Sciatic nerve (tissue), 2 donors: ENCODE measurements at regions not wholly inside any gene's neighbourhood (a gene's known extent, or its start where the extent isn't known, plus 50 kb on each side); places are given as distances from the start of the nearest gene placed in this dataset.

Source experiments
- ATAC-seq: fragments of 200-7000 bp; cut with Tn5 transposase; one replicate; pipeline ENCODE4 v1.9.1; 2020; ENCODE audit warnings: mild to moderate bottlenecking, moderate library complexity
- DNase-seq: peaks from one replicate; pipeline ENCODE4 v3.0.0-alpha.2; 2020; ENCODE audit warnings: low spot score
- intact Hi-C: fragments of 100-400 bp; cut with DNase I; formaldehyde crosslinking; loops from one replicate; pipeline ENCODE4 v1.14.2; 2022
- donor health status: DM: no; HTN: no; CAD: no.
- donor health status: DM: no; HTN: no; CAD: no.

DNA sequence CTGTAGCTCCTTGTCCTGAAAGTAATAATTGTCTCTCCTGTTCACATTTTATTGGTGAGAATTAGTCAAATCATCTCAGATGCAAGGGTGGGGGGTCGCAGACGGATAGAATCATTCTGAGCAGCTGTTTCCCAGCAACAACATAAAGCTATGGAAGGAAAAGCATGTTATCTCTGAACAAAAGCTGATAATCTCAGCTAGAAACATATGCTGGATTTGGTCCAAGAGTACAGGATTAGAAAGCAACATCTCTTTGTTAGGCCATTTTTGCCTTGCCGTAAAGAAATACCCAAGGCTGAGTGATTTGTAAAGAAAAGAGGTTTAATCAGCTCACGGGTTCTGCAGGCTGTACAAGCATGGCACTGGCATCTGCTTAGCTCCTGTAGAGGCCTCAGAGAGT is 472.8 kb upstream of the BOD1L1 start:
- no peak for ATAC-seq
- DNase-seq: no peak
- intact Hi-C loops: no loop called here

DNA sequence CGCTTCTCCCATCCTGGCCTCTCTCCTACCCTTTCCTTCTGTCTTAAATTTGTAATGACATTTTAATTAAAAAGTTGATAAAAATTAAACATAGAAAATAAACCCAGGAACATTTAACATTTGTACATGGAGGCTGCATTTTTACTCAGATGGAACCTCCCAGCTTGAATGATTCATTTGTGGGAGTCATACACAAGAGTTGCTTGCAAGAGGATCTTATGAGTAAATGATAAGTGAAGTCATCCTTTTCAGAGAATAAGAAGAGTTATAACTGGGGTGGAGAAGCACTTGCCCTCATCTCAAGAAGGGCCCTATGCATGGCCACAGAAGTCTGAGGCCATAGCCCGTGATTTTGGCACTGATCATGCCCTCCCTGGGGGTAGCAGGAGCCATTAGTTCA is 482.9 kb upstream of the BOD1L1 start:
- DNase-seq (no peak), ATAC-seq (no peak)
- intact Hi-C loops: no loop called here

DNA sequence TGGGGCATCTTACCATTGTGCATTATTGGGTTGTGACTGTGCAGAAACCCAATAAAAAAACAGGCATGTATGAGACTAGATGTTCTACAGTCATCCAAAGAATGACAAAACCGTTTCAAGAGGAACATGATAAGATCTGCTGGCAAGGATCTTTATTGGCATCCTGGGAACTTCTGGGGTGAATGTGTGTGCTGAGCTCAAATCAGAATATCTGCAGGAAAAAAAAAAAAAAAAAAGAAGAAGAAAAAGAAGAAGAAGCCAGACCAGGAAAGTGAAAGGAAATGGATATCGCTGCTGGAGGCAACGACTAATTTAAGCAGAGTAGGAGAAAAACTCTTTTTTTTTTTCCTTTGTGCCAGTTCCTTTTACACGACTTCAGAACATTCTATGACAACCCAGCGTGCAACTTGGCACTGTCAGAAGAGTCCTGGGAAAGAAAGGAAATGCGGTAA is 484.2 kb upstream of the BOD1L1 start:
- DNase-seq: no peak
- ATAC-seq: no peak
- intact Hi-C loops: no loop called here

DNA sequence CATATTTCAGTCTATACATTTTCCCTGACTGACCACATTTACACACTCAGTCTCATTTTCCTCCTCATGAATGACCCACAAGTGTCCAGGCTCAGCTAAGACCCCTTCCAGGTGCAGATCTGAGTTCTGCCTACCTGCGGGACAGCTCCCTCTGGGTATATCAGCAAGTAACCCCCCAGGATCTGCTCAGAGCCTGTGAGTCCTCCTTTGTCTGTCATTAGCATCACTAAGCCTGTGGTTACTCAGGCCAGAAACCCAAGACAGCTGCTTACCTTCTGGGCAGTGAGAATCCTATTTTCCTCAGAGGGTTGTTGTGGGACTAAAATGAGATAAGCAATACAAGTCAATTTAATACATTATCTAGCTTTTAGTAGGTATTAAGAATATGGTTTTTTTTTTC is 487.6 kb upstream of the BOD1L1 start:
- intact Hi-C loops: no loop called here
- ATAC-seq (no peak), DNase-seq (no peak)

DNA sequence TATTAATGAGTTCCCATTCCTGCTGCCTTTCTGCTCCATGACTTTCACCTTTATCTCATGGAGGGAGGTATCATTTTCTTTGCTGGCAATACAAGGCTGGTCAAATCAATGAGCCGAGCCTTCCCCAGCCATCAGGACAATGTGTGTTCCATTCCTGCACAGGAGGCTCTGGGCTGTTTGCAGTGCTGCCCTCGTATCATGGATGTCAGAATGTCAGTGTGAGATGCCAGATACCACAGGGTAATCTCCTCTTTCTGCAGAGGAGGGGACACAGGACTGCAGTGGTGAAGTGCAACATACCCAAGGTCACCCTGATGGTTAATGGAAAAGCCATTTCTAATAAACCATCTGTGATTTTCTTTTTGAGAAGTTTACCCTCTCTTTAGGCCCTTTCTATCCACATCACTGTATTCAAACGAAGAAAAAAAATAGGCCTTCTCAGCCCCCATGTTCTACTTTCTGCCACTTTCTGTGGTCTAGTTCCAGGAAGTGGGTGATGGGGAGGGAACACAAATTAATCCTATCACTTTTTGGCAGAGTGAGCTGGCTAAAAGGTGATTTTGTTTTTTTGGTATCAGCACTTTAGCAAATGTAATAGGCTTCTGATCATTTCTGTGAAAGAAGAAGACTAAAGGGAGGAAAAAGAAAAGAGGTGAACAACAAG is 490.2 kb upstream of the BOD1L1 start:
- no peak for DNase-seq
- ATAC-seq: no peak
- intact Hi-C loops: no loop called here

DNA sequence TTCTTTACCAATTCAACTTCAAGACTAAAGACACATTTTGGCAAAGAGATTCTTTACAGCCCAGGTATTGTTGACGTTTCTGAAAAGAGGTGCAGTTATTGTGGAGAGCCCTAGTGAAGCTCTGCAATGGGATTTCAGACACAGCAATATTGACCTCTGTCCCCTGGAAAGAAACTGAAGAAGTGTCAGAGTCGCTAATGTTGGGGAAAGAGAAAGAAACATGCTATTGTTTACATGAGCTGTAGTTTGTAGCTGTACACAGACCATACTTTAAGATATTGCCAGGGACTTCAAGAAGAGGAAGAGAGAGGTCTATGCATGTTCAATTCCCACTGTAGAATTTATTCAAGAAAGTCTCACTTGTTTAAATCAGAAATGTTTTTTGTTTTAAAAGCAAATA is 497.3 kb upstream of the BOD1L1 start:
- intact Hi-C loops: no loop called here

DNA sequence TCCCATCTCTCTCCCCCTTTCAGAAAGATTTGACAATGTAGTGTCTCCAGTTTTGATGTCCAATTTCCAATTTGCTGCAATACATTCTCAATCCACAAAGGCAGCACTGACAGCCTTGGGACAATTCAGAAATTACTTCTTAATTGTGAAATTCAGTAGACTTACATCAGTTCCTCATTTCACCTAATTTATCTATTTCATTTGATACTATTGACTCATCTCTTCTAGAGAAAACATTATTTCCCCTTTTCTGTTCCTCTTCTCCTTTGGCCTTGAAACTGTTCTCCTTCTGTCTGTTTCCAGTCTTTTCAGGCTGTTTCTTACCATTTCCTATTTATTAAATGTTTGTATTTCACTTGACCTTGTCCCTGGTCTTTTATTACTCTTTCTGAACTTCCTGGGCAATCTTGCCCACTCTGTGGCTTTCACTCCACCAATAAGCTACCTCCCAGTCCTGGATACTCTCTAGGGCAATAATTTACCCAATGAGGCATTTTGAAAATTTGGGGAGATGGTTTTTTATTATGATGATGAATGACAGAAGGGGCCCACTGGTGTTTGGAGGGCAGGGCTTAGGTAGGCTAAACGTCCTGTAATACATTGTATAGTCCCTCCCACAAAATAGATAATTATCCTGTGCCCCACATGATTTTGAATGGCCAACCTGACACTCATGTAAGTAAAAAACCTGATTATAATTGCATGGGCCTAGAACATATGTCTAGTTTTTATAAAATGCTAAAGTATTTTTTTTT is 498.0 kb upstream of the BOD1L1 start:
- intact Hi-C loops: no loop called here
- no peak for ATAC-seq
- no peak for DNase-seq

More for the DNA sequence above, 497.3 kb upstream of the BOD1L1 start:
- no peak for DNase-seq
- no peak for ATAC-seq

DNA sequence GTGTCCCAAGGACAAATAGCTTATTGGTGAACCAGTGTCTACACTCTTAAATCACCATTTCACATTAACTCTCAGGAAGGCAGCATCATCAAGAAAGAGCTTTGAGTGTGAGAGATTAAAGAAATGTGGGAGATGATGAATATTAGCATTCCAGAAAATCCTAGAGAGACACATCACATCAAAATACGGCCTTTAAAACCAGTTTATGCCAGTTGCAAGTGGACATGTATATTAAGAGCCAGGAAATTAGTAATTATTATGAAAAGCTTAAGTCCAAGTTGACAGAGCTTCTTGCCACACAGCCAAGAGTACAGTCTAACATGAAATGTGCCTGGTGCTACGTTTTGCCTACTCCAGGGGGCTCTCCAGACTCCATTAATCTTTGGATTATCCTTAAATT is 503.0 kb upstream of the BOD1L1 start:
- no peak for DNase-seq
- ATAC-seq: no peak
- intact Hi-C loops: no loop called here

DNA sequence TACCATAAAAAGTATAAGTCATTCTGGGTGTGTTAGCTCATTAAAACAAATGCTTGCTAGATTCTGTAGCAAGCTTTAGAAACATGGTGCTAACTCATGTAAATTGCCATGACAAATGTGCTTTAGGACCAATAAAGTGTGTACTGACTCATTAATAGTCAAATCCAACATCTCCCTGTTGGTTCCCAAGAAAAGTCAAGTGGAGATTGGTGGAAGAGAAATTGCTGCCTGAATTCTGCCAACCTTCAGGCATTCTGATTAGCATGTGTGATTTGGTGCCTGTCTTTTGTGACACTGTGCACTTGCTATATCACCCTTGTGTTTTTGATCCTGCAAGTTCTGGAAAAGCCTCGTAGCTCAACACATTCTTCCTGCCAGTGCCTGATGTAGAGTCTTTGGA is 503.8 kb upstream of the BOD1L1 start:
- ATAC-seq (no peak), DNase-seq (no peak)
- intact Hi-C loops: no loop called here

DNA sequence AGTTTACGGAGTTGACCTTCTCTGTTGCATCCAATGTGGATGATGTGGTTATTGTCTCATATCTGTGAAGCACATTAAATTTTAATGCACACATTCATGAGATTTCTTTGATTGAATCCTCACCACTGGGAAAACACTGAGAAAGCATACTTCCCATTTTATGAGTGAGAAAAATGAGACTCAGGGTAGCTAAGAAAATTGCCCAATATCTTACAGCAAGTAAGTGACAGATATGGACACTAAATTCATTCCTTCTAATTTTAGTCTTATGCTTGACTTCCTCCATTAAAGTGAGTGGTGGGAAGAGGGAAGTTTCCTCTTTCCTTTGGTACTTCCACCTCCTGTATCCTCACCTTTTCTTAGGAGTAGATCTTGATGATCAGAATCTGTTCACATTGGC is 504.8 kb upstream of the BOD1L1 start:
- DNase-seq (no peak), ATAC-seq (no peak)
- intact Hi-C loops: no loop called here

DNA sequence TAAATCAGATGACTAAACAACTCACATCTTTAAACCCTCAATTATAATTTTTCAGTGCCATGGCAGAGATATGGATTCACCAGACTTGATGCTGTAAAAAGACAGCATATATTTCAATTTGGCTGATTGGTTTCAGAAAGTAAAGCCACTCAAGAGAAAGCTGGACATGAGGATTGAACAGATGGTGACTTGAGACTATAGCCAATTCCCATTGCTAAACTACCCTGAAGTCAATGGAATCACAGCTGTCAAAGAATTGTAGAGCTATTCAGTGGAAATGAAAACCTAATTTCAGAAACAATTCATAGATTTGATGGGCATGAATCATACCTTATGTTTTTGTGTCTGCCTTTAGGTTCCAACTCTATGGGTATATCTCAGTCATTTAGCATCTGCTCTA is 510.6 kb upstream of the BOD1L1 start:
- intact Hi-C loops: no loop called here
- ATAC-seq (no peak), DNase-seq (no peak)

DNA sequence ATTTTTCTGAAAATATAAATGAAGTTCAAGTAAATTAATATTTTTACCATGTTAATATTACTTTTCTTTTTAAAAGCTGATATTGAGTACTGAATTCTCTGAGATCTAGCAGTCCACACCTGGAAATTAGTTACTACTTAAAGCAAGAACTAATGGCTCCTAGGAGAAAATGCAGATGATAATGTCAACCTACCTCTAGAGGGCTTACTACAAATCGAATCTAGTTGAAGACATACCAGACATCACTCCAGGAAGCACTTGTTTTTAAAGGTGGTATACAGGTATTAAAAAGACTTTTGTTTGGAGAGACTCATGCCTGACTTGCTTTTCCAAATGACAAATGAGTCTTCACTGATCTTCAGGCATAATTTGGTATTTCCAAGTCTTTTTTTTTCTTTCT is 516.4 kb upstream of the BOD1L1 start:
- intact Hi-C loops: no loop called here
- ATAC-seq: no peak

DNA sequence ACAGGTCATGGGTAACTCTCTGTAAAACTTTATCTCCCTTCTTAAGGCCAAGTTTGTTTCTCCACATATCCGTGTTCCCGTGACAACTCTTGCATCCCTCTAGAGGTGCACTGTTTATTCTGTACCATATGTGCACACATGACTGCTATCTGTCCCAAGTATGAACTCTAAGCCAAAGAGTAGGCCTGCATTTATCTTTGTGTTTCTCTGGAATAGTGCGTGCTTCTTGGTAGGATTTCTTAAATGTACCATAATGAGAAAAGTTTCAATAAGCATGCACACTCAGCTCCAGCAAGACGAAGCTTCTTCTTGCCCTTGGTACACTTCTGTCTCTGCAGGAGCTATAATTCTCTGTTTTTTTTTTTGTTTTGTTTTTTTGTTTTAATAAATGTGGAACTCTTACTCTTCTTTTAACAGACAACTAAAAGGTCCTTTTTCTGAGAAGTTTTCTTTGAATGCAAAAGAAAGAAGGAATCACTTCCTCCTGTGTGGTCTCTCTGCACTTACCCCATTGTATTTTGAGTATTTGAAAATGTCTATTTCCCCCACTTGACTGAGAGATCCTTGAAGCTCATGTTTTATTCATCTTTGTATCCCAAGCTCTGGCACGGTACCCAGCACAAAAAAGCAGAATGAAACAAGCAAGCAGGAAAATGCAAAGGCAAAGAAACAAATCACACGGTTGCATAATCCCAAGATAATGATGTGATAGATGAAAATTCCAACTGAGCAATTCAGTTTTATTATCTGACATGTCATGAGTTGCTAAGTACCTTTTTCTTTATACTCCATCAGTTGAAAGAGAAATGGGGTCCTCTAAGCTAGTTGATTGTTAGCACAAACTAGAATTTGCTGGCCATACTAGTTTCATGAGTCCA is 521.9 kb upstream of the BOD1L1 start:
- ATAC-seq: no peak
- no peak for DNase-seq
- intact Hi-C loops: no loop called here

More for the DNA sequence above, 516.4 kb upstream of the BOD1L1 start:
- DNase-seq: no peak

DNA sequence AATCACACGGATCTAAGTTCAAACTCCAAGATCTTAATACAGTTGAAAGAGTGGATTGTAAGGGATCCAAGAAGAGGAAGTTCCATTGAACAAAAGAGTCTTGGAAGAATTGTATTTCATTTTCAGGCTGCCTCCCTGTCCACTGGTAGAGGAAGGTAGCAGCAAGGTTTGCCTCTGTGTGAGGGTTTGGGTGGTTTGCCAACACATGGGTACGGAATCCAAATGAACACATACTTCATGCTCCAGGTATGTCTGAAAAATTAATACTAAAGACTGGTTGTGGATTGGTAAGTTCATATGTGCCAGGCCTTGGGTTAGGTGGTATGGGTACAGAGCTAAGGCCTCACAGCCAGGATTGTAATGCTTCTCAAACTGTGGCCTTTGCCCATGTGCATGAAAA is 523.6 kb upstream of the BOD1L1 start:
- intact Hi-C loops: no loop called here
- DNase-seq: no peak
- no peak for ATAC-seq

DNA sequence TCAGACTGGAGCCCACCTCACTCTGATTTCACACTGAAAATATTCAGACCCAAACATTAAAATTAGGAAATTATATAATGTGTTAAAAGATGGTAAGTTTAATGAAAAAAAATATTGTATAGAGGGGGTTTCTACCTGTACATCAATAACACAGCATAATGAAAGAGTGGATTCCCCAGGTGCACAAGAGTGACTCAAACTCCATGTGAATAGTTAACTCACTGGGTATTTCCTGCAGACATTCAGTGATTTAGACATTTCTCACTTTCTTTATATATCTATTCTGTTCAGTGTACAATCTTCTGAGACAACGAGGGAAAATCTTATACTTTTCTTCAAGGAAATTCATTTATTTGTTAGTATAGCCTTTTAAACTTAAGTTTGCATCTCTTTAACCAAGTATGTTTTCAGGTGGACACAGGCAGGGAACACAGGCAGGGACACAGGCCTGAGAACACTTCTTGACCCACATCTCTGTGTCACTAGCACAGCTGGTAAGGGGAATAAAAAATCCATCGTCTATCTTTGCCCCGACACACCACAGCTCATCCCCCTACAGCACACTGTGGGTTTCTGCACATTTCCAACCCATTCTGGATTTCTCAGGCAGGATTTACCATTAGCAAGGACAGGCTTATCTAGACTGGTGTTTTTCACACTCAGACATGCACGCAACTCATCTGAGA is 525.5 kb upstream of the BOD1L1 start:
- DNase-seq (no peak), ATAC-seq (no peak)
- intact Hi-C loops: no loop called here

DNA sequence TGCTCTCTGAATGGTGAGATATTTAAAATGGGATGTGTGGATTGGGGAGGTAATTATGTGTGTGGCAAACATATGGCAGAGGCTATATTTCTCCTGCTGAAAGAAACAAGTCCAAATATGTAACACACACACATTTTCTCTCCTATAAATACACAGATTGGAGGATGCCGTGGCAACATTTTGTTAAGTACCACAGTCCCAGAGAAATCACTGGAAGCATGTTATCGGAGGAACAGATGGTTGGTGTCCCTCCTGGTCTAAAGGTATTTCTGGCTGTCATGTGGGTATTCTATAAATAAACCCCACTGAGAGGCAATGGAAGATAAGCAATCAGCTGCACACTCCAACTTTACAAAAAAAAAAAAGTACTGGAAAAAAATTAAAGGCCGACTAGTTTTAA is 528.3 kb upstream of the BOD1L1 start:
- ATAC-seq (no peak), DNase-seq (no peak)
- intact Hi-C loops: no loop called here

DNA sequence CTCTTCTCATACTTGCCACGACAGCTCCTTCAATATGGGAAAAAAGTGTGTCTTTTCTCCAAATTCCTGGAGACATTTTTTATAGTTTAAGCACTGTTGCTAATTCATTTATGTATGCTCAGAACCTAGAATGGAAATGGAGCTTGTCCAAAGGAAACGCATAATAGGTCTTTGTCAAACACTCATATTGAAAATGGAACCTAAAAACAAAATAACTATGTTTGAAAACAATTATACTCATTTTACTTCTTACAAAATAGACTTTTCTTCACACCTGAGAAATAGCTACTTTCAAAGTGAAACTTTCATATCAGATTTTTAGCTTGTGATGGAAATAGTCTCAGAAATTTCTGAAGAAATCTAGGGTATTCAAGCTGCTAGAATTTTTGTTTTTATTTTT is 529.7 kb upstream of the BOD1L1 start:
- ATAC-seq (no peak), DNase-seq (no peak)
- intact Hi-C loops: no loop called here

DNA sequence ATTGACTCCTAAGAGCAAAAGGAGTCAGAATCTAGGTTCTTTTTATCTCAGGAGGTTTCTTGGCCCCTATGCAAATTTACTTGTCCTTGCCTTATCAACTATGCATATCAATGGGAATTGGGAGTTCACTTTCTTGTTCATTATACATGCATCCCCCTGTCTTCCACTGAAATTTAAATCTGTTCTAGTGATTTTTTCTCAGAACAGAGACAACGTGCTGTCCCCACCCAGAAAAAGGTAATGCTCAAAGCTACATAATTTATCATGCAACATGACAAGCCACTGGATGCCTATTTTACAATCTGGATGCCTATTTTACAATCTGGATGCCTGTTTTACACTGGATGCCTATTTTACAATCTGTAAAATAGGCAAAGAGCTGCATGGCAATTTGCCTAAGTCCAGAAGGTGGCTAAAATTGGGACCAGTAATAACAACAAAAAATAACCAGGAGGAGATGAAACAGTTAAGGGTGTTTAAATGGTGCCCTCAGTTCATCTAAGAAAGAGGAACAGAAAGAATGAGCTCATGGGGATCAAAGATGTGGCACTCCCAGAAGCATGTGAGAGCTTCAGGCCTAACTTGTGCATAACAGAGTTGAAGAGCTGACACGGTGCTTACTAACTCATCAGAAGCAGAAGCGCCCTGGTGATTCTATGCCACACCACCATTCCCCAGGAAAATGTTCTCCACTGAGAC is 537.8 kb upstream of the BOD1L1 start:
- DNase-seq (no peak), ATAC-seq (peak; percentile 62)
- intact Hi-C loops: no loop called here
